WTC11 (cell line): ENCODE measurements at regions not wholly inside any gene's neighbourhood (a gene's known extent, or its start where the extent isn't known, plus 50 kb on each side); places are given as distances from the start of the nearest gene placed in this dataset.

Experiments
- ATAC-seq: fragments of 200-7000 bp; cut with Tn5 transposase; 2 replicates; pipeline ENCODE4 v1.10.0; 2021; ENCODE audit warnings: mild to moderate bottlenecking, moderate library complexity
- CTCF ChIA-PET: fragments of 300-600 bp; sonication (Branson Sonifier 250); formaldehyde crosslinking; loops from one replicate; lab custom pipeline; 2021; ENCODE audit warnings: antibody characterized with exemption; lab: Charles Lee
- POLR2A ChIA-PET: fragments of 350-600 bp; sonication (Branson Sonifier 250); formaldehyde crosslinking; loops from one replicate; lab custom pipeline; 2021; ENCODE audit warnings: antibody characterized with exemption; lab: Charles Lee
- DNase-seq: peaks from one replicate; pipeline ENCODE4 v3.0.0; 2021; ENCODE audit warnings: low spot score
- H3K27ac Mint-ChIP-seq: 2 replicates; pipeline ENCODE4 v1.8.0; 2021; ENCODE audit warnings: mixed read lengths
- H3K27me3 Mint-ChIP-seq: 2 replicates; pipeline ENCODE4 v1.8.0; 2021; ENCODE audit warnings: low read depth, mild to moderate bottlenecking, moderate library complexity, mixed read lengths
- H3K36me3 Mint-ChIP-seq: 2 replicates; pipeline ENCODE4 v1.8.0; 2021; ENCODE audit warnings: mixed read lengths
- H3K4me1 Mint-ChIP-seq: 2 replicates; pipeline ENCODE4 v1.8.0; 2022; ENCODE audit warnings: mixed read lengths
- H3K4me3 Mint-ChIP-seq: 2 replicates; pipeline ENCODE4 v1.8.0; 2021; ENCODE audit warnings: mild to moderate bottlenecking, moderate library complexity, mixed read lengths
- H3K9me3 Mint-ChIP-seq: 2 replicates; pipeline ENCODE4 v1.8.0; 2021; ENCODE audit warnings: mixed read lengths
- ATF6 ChIP-seq: sonication (generic); formaldehyde crosslinking; IDR thresholded peaks from 2 replicates; pipeline ENCODE4 v1.8.1; 2023; ENCODE audit warnings: mild to moderate bottlenecking, missing genetic modification reagents
- CREM ChIP-seq: sonication (generic); formaldehyde crosslinking; IDR thresholded peaks from 2 replicates; pipeline ENCODE4 v1.8.1; 2022; ENCODE audit warnings: mild to moderate bottlenecking, missing genetic modification reagents, moderate library complexity
- ETV6 ChIP-seq: sonication (generic); formaldehyde crosslinking; IDR thresholded peaks from 2 replicates; pipeline ENCODE4 v1.8.1; 2022; ENCODE audit warnings: mild to moderate bottlenecking, missing genetic modification reagents
- GRHL2 ChIP-seq: fragments of 250-450 bp; sonication (Bioruptor Pico); IDR thresholded peaks from 2 replicates; pipeline ENCODE4 v1.8.0; 2022; ENCODE audit warnings: mild to moderate bottlenecking, moderate library complexity; ENCODE audit not compliant: insufficient replicate concordance, severe bottlenecking
- IRF1 ChIP-seq: sonication (generic); formaldehyde crosslinking; IDR thresholded peaks from 2 replicates; pipeline ENCODE4 v1.8.0; 2023; ENCODE audit warnings: missing genetic modification reagents
- KAT7 ChIP-seq: sonication (generic); formaldehyde crosslinking; IDR thresholded peaks from 2 replicates; pipeline ENCODE4 v1.8.1; 2023; ENCODE audit warnings: missing genetic modification reagents, mild to moderate bottlenecking, borderline replicate concordance
- MLX ChIP-seq: sonication (generic); formaldehyde crosslinking; IDR thresholded peaks from 2 replicates; pipeline ENCODE4 v1.8.1; 2023; ENCODE audit warnings: mild to moderate bottlenecking, missing genetic modification reagents, moderate library complexity
- NR1H2 ChIP-seq: sonication (generic); formaldehyde crosslinking; IDR thresholded peaks from 2 replicates; pipeline ENCODE4 v1.9.0; 2021; ENCODE audit warnings: mild to moderate bottlenecking, moderate library complexity, missing genetic modification reagents
- NR2C2 ChIP-seq: sonication (generic); formaldehyde crosslinking; IDR thresholded peaks from 2 replicates; pipeline ENCODE4 v1.8.0; 2022; ENCODE audit warnings: mild to moderate bottlenecking, missing genetic modification reagents
- SMAD3 ChIP-seq: sonication (generic); formaldehyde crosslinking; IDR thresholded peaks from 2 replicates; pipeline ENCODE4 v1.8.0; 2022; ENCODE audit warnings: missing genetic modification reagents, mild to moderate bottlenecking, borderline replicate concordance
- STAT6 ChIP-seq: sonication (generic); formaldehyde crosslinking; conservative IDR thresholded peaks from 2 replicates; pipeline ENCODE4 v1.8.1; 2023; ENCODE audit warnings: mild to moderate bottlenecking, low read depth, missing genetic modification reagents, moderate library complexity
- TEAD1 ChIP-seq: sonication (generic); formaldehyde crosslinking; IDR thresholded peaks from 2 replicates; pipeline ENCODE4 v1.8.0; 2022; ENCODE audit warnings: mild to moderate bottlenecking, missing genetic modification reagents
- ZBTB21 ChIP-seq: sonication (generic); formaldehyde crosslinking; IDR thresholded peaks from 2 replicates; pipeline ENCODE4 v1.8.1; 2023; ENCODE audit warnings: mild to moderate bottlenecking, missing genetic modification reagents, borderline replicate concordance
- ZNF121 ChIP-seq: sonication (generic); formaldehyde crosslinking; IDR thresholded peaks from 2 replicates; pipeline ENCODE4 v1.8.0; 2023; ENCODE audit warnings: missing genetic modification reagents
- ZNF219 ChIP-seq: sonication (generic); formaldehyde crosslinking; IDR thresholded peaks from 2 replicates; pipeline ENCODE4 v1.8.0; 2023; ENCODE audit warnings: missing genetic modification reagents, mild to moderate bottlenecking, borderline replicate concordance
- ZNF232 ChIP-seq: sonication (generic); formaldehyde crosslinking; IDR thresholded peaks from 2 replicates; pipeline ENCODE4 v1.8.0; 2022; ENCODE audit warnings: mild to moderate bottlenecking, missing genetic modification reagents
- ZNF416 ChIP-seq: fragments of 250-450 bp; sonication (Bioruptor Pico); IDR thresholded peaks from 2 replicates; pipeline ENCODE4 v1.9.0; 2021; ENCODE audit warnings: mild to moderate bottlenecking, inconsistent platforms
- ZNF512 ChIP-seq: sonication (generic); formaldehyde crosslinking; IDR thresholded peaks from 2 replicates; pipeline ENCODE4 v1.8.1; 2022; ENCODE audit warnings: missing genetic modification reagents, borderline replicate concordance
- ZNF532 ChIP-seq: fragments of 250-450 bp; sonication (Bioruptor Pico); IDR thresholded peaks from 2 replicates; pipeline ENCODE4 v1.9.0; 2021; ENCODE audit warnings: mild to moderate bottlenecking, borderline replicate concordance

- TF ChIP-seq KAT7 (CRISPR knock-in tag), result no peak
Observed at GRCh38 chr3:144529566-144529965, 557.9 kb downstream of the DIPK2A start (continued).

GRCh38 chr3:144544871-144545270, 573.2 kb downstream of the DIPK2A start:
- POLR2A ChIA-PET, result no interaction called here
- Mint-ChIP-seq H3K4me1 (peaks cover 28% of the 10 kb centered on the region), H3K27me3 (no peaks in the 10 kb centered on the region), H3K36me3 (peaks cover 2% of the 10 kb centered on the region; the same call in 1 of the 2 replicates), H3K9me3 (peaks cover 6% of the 10 kb centered on the region), H3K4me3 (no peak overlapping the region), H3K27ac (no peak overlapping the region)
- CTCF ChIA-PET, result no interaction called here
- TF ChIP-seq KAT7 (CRISPR knock-in tag), result no peak
- no peak for TF ChIP-seq STAT6 (CRISPR knock-in tag)
- no peak for TF ChIP-seq GRHL2 (CRISPR knock-in tag)
- TF ChIP-seq ZNF219 (CRISPR knock-in tag), result no peak
- TF ChIP-seq MLX (CRISPR knock-in tag), result no peak
- TF ChIP-seq ZNF121 (CRISPR knock-in tag), result no peak
- no peak for TF ChIP-seq NR1H2 (CRISPR knock-in tag)
- TF ChIP-seq ZNF416, result no peak
- TF ChIP-seq CREM (CRISPR knock-in tag), result no peak
- no peak for TF ChIP-seq IRF1
- no peak for TF ChIP-seq ZBTB21 (CRISPR knock-in tag)
- no peak for TF ChIP-seq ZNF532 (CRISPR knock-in tag)
- no peak for TF ChIP-seq SMAD3 (CRISPR knock-in tag)
- TF ChIP-seq ZNF512 (CRISPR knock-in tag), result no peak
- no peak for TF ChIP-seq TEAD1 (CRISPR knock-in tag)
- TF ChIP-seq NR2C2 (CRISPR knock-in tag), result no peak
- TF ChIP-seq ETV6 (CRISPR knock-in tag), result no peak
- no peak for TF ChIP-seq ZNF232 (CRISPR knock-in tag)
- no peak for TF ChIP-seq ATF6 (CRISPR knock-in tag)
- ATAC-seq (no peak), DNase-seq (no peak)
